HG03066 (cell line): ENCODE measurements at regions not wholly inside any gene's neighbourhood (a gene's known extent, or its start where the extent isn't known, plus 50 kb on each side); places are given as distances from the start of the nearest gene placed in this dataset.
"Not testable (repeated sequence)": the region's sequence is repeated elsewhere in the genome, so short reads cannot be mapped to it uniquely, and the experiment has no call there.

Source experiments
- ATAC-seq: cut with Tn5 transposase; IDR thresholded peaks from one replicate; pipeline ENCODE4 v1.9.1; 2021; ENCODE audit warnings: low read depth; ENCODE audit not compliant: unreplicated experiment

DNA sequence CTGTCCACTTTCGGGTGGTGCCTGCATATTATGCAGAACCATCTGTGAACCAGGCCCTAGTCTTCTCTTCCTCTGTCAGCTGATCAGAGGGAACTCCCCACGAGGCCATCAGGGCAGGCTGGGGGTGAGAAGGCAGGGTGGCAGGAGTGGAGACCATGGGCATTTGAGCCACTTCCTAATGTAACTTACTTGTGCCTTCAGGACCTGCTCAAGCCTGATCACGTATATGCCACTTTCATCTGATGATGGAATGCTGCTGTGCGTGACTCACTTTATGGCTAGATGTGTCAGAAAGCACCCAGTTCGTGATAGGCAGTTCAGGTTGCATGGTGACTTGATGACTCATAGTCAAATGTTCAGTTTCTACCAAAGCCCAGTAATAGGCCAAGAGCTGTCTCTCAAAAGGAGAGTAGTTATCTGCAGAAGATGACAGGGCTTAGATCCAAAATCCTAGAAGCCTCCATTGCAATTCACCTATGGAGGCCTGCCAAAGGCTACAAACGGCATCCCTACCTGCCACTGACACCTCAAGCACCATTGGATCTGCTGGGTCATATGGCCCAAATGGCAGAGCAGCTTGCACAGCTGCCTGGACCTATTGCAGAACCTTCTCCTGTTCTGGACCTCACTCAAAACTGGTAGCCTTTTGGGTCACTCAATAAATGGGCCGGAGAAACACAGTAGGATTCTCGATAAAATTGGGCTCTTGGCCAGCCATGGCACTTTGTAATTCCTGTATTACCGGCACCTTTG is 197.7 kb upstream of the PROK2 start:
- ATAC-seq = not testable (repeated sequence)

DNA sequence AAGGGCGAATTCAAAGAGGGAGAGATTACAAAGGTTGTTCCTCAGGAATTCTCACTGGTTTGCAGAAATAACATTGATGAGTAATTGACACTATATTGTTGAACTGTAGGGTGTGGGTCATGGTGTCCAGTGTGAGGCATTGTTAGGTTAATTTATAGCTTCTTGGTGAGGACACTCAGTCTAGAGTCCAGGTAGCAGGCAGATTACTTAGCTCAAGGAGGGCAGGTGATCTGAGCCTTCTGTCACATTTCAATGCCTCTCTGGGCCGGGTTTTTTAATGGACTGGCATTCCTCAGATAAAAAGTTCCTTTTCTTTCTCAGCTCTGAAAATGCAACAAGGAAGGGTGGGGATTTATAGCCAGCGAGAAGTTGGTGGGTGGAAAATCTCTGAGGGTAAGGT is 194.2 kb upstream of the PROK2 start:
- no peak for ATAC-seq

DNA sequence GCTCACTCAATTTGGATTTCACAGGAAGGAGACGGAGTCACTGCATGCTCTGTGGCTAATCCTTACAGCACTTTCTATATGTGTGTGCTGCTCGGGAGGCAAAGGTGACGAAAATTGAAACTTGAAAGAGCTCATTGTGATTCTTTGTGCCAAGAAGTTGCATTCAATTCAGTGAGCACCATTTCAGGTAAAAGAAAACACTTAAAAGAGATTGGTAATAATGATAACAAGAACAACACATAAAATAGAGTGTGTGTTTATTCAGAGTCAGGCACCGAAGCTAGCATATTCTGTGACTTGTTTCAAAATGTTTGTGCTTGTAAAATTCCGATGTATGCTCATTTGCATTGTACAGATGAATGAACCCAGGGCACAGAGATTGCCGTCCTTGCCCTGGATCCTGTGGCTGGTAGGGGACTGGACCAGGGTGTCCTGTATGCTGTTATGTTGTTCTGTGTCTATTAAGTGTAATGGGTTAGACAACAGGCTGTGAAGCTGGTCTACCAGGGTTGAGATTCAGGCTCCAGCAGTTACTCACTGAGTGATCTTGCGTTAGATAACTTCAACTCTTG is 193.3 kb upstream of the PROK2 start:
- peak; percentile 88 for ATAC-seq

DNA sequence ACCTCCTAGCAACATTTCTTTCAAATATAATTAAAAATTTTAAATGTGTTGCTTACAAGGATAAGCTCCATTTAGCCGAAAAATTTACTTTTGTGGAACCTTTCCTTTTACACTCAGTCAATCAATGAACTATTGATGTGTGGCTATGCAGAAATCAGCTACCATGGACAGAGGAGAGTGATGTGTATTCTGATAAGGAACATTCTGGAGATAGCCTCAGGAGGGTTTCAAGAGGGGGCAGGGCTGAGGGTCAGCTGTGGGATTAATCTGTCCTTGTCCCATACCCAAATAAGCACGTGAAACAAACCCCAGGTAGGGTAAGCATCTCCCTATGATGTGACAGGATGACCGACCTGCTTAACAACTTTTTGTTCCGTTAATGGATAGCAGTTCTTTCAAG is 192.6 kb upstream of the PROK2 start:
- no peak for ATAC-seq

DNA sequence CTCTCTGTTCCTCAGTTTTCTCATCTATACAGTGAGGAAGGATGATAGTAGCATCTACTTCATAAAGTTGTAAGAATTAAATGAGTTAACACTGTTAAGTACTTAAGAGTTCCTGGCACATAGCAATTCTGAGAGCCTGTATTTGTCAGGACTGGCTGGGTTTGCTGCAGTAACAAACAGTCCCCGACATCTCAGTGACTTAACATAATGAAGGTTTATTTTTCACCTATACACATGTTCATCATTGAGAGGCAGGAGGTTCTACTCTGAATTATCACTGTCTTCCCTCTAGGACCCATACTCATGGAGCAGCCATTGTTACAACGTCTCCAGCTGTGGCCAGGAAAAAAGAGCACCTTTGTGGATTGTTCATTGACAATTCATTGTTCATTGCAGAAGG is 190.6 kb upstream of the PROK2 start:
- no peak for ATAC-seq

DNA sequence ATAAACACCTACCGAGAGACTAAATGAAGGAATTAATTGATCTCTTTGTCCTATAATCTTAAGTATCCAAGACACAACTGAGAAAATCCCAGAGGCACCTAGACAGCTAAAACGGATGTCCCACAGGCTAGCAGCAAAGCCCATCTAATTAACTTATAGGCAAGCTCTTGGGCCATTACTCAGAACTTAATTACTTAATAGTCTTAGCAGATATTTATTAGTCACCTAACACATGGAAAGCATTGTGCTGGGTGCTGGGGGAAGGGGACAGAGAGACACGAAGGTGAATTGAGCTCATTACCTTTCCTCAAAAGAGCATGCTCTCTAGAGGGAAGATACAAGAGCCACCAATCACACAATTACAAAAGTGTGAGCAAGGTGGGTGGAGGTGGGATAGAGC is 189.8 kb upstream of the PROK2 start:
- ATAC-seq = no peak

DNA sequence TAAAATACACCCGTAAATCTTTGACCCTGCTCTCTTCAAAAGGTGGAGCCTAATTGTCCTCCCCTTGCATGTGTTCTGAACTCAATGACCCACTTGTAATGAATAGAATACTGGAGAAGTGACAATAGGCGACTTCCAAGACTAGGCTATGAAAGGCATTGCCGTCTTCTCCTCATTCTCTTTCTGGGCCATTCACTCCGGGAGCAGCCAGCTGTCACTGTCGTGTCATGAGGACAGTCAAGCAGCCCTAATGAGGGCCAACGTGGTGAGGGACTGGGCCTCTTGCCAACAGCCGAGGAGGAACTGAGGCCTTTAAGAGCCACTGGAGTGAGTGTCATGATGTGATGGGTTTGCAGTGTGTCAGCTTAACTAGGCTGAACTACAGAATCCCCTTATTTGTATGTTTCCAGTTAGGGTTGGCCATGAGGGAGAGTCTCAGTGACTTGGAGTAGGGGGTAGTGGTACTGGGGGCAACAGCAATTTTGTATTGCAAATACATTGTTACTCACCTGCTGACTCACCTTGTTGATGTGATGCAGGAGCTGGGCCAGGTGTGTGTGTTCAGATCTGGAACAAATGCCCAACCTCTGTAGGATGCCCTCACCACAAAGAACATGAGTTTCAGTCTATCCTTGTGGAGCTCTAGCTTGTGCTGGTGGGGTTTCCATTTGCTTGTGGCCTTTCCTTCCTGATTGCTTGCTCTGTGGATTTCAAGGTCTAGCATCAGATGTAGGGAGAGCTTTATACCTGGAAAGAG is 188.5 kb upstream of the PROK2 start:
- no peak for ATAC-seq

DNA sequence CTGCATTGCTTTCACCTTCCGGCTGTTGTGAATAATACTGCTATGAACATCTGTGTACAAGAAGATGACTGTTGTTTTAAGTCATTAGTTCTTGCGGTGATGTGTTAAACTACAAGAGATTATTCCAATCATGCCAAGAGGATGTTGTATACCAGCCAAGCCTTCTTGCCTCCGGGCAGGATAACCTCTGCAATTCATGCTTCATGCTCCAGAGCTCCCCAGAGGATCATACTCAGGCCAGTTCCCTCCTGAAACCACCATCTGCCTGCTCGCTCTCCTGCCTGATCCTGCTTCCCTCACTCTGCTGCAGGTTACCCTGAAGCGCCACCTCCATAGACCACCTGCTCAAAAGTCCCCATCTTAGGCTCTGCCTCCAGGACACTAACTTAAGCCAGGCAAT is 187.1 kb upstream of the PROK2 start:
- ATAC-seq = no peak

DNA sequence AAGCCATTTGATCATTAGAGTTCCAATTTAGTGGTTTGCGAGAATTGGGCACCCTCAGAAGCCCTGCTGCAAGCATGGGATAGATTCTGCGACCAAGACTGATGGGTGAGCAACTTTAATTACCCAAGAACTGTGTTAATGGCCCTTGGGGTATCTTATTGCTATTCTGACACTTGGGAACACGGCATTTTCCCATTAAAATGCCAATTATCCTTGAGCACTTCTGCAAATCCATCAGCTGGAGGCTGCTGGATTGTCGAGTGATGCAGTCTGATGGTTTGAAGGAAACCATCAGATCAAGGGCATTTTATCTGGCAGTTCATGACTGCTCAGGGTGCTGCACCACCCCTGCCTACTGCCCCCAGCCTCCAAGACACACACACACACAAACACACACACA is 183.6 kb upstream of the PROK2 start:
- no peak for ATAC-seq

DNA sequence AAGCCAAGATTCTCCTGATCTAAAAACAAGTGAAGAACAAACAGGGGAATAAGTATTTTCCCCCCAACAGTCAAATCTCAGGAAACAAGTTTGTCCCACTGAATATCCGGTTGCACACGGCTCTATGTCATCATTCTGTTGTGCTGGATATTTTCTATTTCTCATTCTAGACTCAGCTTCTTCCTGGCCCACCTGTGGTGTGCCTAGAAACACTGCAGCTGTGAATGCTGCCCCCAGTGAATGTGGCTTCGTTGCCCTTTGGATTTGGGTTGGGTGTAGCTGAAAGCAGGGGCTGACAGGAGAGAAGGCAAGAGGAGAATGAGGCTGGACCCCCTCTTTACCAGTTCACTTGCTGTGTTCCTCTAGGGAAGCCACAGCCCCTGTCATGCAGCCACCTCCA is 181.2 kb upstream of the PROK2 start:
- ATAC-seq = no peak

DNA sequence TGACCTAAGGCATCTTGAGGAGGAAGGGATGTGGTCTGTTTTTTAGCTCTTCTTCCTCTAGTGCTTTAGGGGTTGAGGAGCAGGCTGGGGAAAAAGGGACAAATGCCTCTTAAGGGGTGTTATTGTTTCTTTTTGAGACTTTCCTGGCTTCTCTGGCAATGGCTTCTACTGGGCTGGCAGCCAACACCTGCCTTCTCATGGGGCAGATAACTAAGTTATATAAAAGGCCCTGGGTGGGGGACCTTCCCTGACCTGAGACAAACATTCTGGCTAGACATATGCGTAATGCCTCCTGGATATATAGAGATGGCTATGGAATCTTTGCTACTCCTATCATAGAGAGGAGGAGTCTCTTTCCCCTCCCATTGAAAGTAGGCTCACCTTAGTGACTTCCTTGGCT is 179.2 kb upstream of the PROK2 start:
- no peak for ATAC-seq

DNA sequence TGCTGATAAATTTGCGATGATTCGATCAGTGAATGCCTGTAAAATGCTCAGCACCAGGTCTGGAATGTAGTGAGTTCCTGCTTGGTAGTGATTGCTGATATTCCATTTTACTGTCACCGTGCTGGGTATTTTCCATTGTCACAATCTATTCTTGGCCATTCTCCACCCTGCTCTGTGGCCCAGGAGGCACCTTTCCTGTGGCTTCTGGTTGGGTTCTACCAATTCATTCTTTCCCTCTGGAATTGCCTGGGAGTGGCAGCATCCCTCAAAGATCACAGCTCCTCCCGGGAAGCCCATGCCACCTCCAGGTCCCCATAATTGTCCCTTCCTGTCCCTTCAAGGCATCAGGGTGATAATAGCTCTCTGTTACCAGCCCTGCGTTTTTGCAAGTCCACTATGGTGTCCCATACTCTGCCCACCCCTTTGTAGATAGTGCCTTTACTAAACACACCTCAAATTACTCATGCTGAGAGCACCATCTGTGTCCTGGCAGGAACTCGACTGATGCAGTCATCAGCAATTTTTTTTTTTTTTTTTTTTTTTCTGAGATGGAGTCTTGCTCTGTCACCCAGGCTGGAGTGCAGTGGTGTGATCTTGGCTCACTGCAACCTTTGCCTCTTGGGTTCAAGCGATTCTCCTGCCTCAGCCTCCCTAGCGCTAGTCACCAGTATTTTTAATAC is 177.8 kb upstream of the PROK2 start:
- no peak for ATAC-seq

DNA sequence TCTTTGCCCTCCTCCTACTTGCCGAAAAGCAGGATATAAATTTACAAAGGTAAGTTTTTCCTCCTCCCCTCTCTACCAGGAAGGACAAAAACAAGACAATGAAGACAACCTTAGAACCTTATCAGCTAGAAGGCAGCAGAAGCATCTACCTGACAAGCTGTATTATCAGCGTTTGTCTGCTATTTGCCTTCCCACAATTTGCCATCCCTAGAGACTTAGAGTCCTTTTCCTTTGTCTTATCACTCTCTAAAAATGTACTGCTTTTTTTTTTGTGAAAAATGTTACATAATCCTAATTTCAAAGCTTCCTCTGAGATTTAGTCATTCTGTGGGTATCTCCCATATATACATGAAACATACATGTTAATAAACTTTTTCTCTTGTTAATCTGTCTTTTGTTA is 176.9 kb upstream of the PROK2 start:
- ATAC-seq = no peak

DNA sequence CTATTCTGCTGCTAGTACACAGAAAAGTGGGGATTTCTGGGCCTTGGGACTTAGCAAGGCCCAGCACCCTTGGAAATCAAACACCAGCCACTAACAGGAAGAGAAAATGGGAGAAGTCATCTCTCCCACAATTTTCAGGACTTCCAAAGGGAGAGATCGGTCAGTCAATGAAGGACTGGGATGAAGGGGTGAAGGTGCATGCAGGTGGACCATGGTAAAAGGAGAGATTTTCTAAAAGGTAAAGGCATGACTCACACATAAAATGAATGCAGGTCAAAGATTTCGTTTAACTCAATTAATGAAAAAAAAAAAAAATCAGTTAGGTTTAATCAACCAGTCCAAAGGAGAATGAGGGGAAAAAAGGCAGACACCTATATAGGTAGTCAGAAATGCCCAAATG is 176.4 kb upstream of the PROK2 start:
- no peak for ATAC-seq

DNA sequence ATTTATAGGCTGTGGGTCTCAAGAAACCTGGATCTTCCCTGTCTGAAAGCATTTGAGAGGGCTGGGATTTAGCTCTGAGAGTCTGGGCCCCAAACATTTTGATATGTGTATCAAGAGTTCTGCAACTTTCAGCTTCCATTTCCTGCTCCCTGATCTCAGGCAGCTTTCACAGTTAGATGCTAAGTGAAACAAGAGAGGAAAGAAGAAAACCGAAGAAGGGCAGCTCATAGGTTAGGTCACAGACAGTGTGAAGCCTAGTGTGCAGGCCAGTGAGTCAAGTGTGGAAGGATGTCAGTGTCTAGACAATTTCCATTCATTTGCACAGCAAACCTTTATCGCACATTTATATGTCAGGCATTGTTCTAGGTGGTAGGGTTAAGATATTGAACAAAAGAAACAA is 173.6 kb upstream of the PROK2 start:
- no peak for ATAC-seq

DNA sequence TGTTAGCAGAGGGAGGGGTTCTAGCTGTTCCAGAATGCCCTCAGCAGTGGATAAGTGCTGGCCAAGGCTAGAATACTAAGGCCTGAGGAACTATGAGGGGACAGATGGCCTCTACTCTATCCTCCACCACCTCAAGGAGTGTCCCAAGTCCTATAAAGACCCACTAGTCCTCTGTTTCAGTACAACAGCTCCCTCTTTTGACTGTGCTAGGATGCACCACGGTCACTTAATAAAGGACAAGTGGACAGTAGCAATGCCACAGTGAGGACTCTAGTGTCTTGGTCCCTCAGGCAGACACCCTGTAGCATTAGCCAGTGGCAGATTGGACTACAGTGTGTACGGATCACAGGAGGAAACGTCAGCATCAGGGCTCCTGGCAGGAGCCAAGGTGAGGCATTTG is 171.8 kb upstream of the PROK2 start:
- ATAC-seq = no peak

DNA sequence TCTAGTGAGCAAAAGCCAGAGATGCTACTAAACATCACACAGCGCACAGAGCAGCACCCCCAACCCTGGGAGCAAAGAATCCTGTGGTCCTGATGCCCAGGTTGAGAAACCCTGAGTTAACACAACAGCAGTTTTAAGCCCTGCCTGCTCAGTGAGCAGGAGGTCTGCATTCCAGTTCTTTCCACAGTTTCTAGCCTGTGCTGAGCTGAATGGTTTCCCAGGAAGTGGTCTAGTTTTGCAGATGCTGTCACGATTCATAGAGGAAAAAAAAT is 171.1 kb upstream of the PROK2 start:
- ATAC-seq = no peak

DNA sequence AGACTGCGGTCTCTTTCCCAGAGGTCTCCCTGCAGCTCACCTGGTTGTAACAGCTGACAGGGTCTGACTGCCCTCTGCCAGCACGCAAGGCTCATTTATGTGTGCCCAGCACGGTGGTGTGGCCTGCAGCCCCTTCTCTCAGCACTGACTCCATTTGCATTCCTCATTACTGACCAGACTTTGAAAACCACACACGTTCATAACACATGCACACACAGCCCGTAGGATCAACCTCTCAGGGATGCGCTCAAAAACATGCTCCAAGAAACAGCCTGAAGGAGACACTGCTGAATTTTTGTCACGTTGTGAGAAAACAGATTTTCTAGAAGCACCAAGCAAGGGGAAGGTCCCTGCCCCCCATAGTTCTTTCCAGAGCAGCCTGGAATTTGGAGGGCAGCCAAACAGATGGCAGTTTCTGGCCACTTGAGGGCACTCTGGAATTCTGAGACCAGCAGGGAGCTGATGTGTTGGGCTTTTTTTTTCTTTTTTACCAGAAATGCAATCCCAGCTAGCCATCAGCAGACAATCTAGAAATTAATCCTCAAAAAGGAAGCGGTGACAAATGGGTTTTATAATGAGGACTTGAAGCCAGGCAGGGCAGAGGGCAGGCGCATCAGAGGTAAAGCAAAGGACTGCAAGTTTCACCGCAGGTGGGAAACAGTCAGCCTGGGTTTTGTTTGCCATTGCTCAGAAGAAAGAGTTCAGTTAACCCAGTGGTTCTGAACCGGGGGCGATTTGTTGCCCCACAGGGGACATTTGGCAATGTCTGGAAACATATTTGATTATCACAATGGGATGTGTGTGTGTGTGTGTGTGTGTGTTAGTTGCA is 170.5 kb upstream of the PROK2 start:
- no peak for ATAC-seq

DNA sequence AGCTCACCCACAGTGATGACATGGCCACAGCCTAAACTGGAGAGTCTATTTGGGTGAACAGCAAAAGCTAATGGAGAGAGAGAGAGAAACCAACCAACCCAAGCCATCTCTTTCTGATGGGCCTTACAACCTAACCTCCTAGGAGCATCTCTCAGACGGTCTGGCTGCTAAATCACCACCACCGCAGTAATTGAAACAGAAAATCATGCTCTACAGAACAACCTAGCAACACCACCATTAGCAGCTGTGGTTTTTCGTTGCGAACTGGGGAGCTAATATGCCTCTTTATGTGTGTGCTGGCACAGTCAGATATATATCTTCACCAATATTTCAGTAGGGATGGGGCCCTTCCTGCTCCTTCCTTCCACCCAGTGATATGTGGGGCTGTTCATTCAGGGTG is 166.9 kb upstream of the PROK2 start:
- no peak for ATAC-seq

DNA sequence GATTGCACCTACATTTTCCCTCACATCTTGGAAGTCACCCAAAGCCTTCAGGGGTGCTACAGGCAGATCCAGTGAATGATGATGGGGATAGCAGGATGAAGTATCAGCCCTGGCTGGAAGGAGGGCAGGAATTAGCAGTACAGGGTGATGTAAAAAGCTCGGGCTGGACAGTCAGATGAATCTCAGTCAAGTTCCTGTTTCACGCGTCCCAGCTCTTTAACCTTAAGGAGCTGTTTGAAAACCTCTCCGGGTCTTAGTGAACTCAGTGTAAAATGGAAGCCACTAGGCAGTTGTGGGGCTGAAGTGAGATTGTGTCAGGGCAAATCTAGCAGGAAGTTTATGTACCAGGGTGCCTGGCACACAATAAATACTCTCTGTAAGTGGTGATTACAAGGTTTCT is 166.4 kb upstream of the PROK2 start:
- no peak for ATAC-seq

DNA sequence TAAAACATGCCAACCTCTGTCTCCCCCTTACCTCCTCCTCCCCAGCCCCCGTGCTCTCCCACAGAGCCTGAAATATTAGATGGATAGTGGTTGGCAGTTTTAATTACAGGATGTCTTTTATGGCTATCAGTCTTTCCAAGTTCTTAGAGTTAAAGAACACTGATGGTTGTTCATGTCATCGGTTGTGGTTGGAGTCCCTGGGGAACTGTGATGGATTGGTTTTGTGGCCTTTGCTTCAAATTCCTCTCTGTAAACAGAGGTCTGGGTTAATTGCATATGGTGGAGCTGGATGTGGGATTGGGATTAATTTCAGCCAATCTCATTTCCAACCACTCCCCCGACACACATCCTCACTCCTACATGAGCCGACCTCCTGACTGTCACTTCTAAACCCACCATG is 164.5 kb upstream of the PROK2 start:
- ATAC-seq = no peak
